ENCODE measurements at regions not wholly inside any gene's neighbourhood (a gene's known extent, or its start where the extent isn't known, plus 50 kb on each side); places are given as distances from the start of the nearest gene placed in this dataset. TPM values are rescaled to one million over a fixed set of nuclear protein-coding genes. Genes with fewer than 3 reads are reported as not detected.

DNA sequence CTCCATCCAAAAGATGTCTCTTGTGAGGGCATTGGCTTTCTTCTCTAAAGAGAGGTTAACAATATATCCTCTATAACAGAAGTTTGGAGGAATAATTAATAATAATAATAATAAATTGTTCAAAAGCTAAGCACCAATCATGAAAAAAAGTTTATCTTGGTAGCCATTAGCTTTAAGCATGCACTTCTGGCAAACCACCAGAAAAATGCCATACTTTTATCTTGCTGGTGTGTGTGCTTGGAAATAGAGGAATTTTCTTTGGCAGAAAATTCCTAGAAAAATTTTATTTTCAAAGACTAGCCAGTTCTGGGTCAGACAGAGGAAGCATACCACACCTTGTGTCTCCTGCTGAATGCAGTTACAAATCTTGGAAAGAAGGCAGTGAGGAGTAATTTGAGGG lies 52.5 kb upstream of the NPY start:
- Histone ChIP-seq H2AFZ (ENCODE audit: low read length) (no peak overlapping the region), H4K20me1 (ENCODE audit: insufficient read depth, low read length) (no peaks in the 10 kb centered on the region), H3K4me1 (ENCODE audit: insufficient read depth, low read length) (no peaks in the 10 kb centered on the region), H3K4me3 (ENCODE audit: insufficient read depth, low read length) (no peak overlapping the region), H3K4me2 (ENCODE audit: insufficient read depth, low read length) (no peak overlapping the region), H3K27ac (ENCODE audit: low read depth, low read length) (no peak overlapping the region), H3K9me3 (ENCODE audit: low read depth, low read length) (no peaks in the 10 kb centered on the region), H3K27me3 (ENCODE audit: insufficient read depth, low read length) (no peaks in the 10 kb centered on the region), H3K79me2 (ENCODE audit: insufficient read depth, low read length) (no peaks in the 10 kb centered on the region), H3K36me3 (ENCODE audit: insufficient read depth, low read length) (no peaks in the 10 kb centered on the region)
- TF ChIP-seq, protein P1, sequence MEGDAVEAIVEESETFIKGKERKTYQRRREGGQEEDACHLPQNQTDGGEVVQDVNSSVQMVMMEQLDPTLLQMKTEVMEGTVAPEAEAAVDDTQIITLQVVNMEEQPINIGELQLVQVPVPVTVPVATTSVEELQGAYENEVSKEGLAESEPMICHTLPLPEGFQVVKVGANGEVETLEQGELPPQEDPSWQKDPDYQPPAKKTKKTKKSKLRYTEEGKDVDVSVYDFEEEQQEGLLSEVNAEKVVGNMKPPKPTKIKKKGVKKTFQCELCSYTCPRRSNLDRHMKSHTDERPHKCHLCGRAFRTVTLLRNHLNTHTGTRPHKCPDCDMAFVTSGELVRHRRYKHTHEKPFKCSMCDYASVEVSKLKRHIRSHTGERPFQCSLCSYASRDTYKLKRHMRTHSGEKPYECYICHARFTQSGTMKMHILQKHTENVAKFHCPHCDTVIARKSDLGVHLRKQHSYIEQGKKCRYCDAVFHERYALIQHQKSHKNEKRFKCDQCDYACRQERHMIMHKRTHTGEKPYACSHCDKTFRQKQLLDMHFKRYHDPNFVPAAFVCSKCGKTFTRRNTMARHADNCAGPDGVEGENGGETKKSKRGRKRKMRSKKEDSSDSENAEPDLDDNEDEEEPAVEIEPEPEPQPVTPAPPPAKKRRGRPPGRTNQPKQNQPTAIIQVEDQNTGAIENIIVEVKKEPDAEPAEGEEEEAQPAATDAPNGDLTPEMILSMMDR (IDR thresholded peaks at IDR 0.05; ENCODE audit: extremely low read depth, low read depth, low read length) = no peak
- no peak for DNase-seq (ENCODE audit: insufficient read length, low spot score, missing footprints)

DNA sequence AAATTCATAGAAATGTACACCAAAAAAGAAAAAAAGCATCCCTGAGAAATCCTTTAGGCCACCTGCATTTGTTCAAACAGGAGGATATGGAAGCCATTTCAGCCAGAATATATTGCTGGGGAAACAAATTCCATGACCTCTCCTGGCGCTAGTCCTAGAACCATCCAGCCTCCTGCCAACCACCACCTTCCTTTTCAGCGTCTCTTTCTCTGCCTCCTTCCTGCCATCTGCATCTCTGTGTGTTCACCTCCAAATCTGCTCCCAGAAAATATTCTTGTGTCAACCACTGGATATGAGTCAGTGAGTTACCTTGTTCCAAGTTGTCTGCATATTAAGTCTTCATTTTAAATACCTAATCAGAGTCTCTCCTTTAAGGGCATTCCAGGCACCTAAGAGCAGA lies 50.6 kb upstream of the NPY start:
- DNase-seq (ENCODE audit: insufficient read length, low spot score, missing footprints) = no peak
- Histone ChIP-seq H3K27ac (ENCODE audit: low read depth, low read length) (no peak overlapping the region), H3K36me3 (ENCODE audit: insufficient read depth, low read length) (no peaks in the 10 kb centered on the region), H3K79me2 (ENCODE audit: insufficient read depth, low read length) (no peaks in the 10 kb centered on the region), H3K4me2 (ENCODE audit: insufficient read depth, low read length) (no peak overlapping the region), H4K20me1 (ENCODE audit: insufficient read depth, low read length) (no peaks in the 10 kb centered on the region), H3K27me3 (ENCODE audit: insufficient read depth, low read length) (no peaks in the 10 kb centered on the region), H2AFZ (ENCODE audit: low read length) (no peak overlapping the region), H3K4me1 (ENCODE audit: insufficient read depth, low read length) (no peaks in the 10 kb centered on the region), H3K9me3 (ENCODE audit: low read depth, low read length) (peaks cover 2% of the 10 kb centered on the region), H3K4me3 (ENCODE audit: insufficient read depth, low read length) (no peak overlapping the region)
- TF ChIP-seq, protein P1 (IDR thresholded peaks at IDR 0.05; ENCODE audit: extremely low read depth, low read depth, low read length) = no peak

Small RNA genes in the stretch of these regions (small RNA-seq; reads per million reads assigned to genes)
- not detected for gene RNA5SP228
